ENCODE measurements at regions not wholly inside any gene's neighbourhood (a gene's known extent, or its start where the extent isn't known, plus 50 kb on each side); places are given as distances from the start of the nearest gene placed in this dataset.

GRCh38 chr5:54829676-54830535 is 155.5 kb downstream of the ESM1 start:
- no peak for TF ChIP-seq CTCF (conservative IDR thresholded peaks at IDR 0.05; ENCODE audit: low read length)
- TF ChIP-seq EZH2phosphoT487 (IDR thresholded peaks at IDR 0.05; ENCODE audit: borderline replicate concordance, low read depth, low read length), result no peak
